Large intestine (tissue), 3 donors: ENCODE measurements at regions not wholly inside any gene's neighbourhood (a gene's known extent, or its start where the extent isn't known, plus 50 kb on each side); places are given as distances from the start of the nearest gene placed in this dataset.

Source experiments
- DNase-seq, 2 donors: peaks; one replicate each; pipeline versions ENCODE4 v3.0.0 to v3.0.0-alpha.2; 2013
- H3K27ac ChIP-seq: one replicate; pipeline ENCODE4 v1.5.1; 2013; ENCODE audit warnings: low read length
- H3K27me3 ChIP-seq: 2 replicates; pipeline ENCODE4 v1.6.1; 2013; ENCODE audit warnings: low read length; ENCODE audit not compliant: control insufficient read depth, insufficient read depth
- H3K36me3 ChIP-seq: 2 replicates; pipeline ENCODE4 v1.6.1; 2013; ENCODE audit warnings: low read length; ENCODE audit not compliant: control insufficient read depth, insufficient read depth
- H3K4me1 ChIP-seq: one replicate; pipeline ENCODE4 v1.6.1; 2013; ENCODE audit warnings: low read length; ENCODE audit not compliant: control insufficient read depth, insufficient read depth
- H3K4me3 ChIP-seq: one replicate; pipeline ENCODE4 v1.5.1; 2013; ENCODE audit warnings: low read length
- H3K9me3 ChIP-seq: one replicate; pipeline ENCODE4 v1.6.1; 2013; ENCODE audit warnings: mild to moderate bottlenecking, low read depth, low read length, moderate library complexity; ENCODE audit not compliant: control insufficient read depth
- WGBS: methylation state at CpG from one replicate; pipeline ENCODE4 v1.1.5; 2013; ENCODE audit warnings: low lambda C conversion rate; ENCODE audit not compliant: insufficient coverage; 5-methylcytosine and 5-hydroxymethylcytosine counted together

GRCh38 chr9:11402621-11403020 lies 789.8 kb upstream of the PTPRD start:
- Histone ChIP-seq H3K36me3 (no peaks in the 10 kb centered on the region), H3K4me3 (no peak overlapping the region), H3K27me3 (no peaks in the 10 kb centered on the region), H3K27ac (no peak overlapping the region), H3K9me3 (no peaks in the 10 kb centered on the region), H3K4me1 (no peaks in the 10 kb centered on the region)
- DNase-seq, result no peak

- H3K27me3 ChIP-seq, result no peaks in the 10 kb centered on the region
- H3K27ac ChIP-seq, result no peak overlapping the region
- no peaks in the 10 kb centered on the region for H3K4me1 ChIP-seq
- no peak for DNase-seq
- peaks cover 9% of the 10 kb centered on the region for H3K9me3 ChIP-seq
- no peaks in the 10 kb centered on the region for H3K36me3 ChIP-seq
- no CpG with 5 or more reads among the region's 4 CpGs for WGBS
- no peak overlapping the region for H3K4me3 ChIP-seq
Measured at GRCh38 chr9:11414241-11414640, 801.4 kb upstream of the PTPRD start.

GRCh38 chr9:11417782-11418181 lies 805.0 kb upstream of the PTPRD start:
- no CpG with 5 or more reads among the region's 2 CpGs for WGBS
- no peak overlapping the region for H3K4me3 ChIP-seq
- H3K4me1 ChIP-seq, result no peaks in the 10 kb centered on the region
- H3K27me3 ChIP-seq, result no peaks in the 10 kb centered on the region
- peaks cover 9% of the 10 kb centered on the region for H3K9me3 ChIP-seq
- no peaks in the 10 kb centered on the region for H3K36me3 ChIP-seq
- DNase-seq, result no peak
- no peak overlapping the region for H3K27ac ChIP-seq

- Histone ChIP-seq H3K4me1 (no peaks in the 10 kb centered on the region), H3K27ac (no peak overlapping the region)
- WGBS, result 100% methylated on average over 1 of the region's 3 CpGs
Measured at GRCh38 chr9:11431490-11431889, 818.7 kb upstream of the PTPRD start.

GRCh38 chr9:11432361-11432760 lies 819.6 kb upstream of the PTPRD start:
- WGBS, result 100% methylated on average over 1 of the region's 1 CpG
- Histone ChIP-seq H3K9me3 (no peaks in the 10 kb centered on the region), H3K27ac (no peak overlapping the region), H3K36me3 (no peaks in the 10 kb centered on the region), H3K4me3 (no peak overlapping the region), H3K4me1 (no peaks in the 10 kb centered on the region), H3K27me3 (no peaks in the 10 kb centered on the region)
- no peak for DNase-seq

More at GRCh38 chr9:11431490-11431889, 818.7 kb upstream of the PTPRD start:
- DNase-seq, result no peak
- Histone ChIP-seq H3K9me3 (no peaks in the 10 kb centered on the region), H3K36me3 (no peaks in the 10 kb centered on the region), H3K4me3 (no peak overlapping the region), H3K27me3 (no peaks in the 10 kb centered on the region)

GRCh38 chr9:11443631-11444030 lies 830.8 kb upstream of the PTPRD start:
- no peak for DNase-seq
- Histone ChIP-seq H3K36me3 (no peaks in the 10 kb centered on the region), H3K4me1 (no peaks in the 10 kb centered on the region), H3K27ac (no peak overlapping the region), H3K27me3 (no peaks in the 10 kb centered on the region), H3K9me3 (no peaks in the 10 kb centered on the region), H3K4me3 (no peak overlapping the region)

GRCh38 chr9:11457825-11458790 lies 845.3 kb upstream of the PTPRD start:
- Histone ChIP-seq H3K4me3 (no peak overlapping the region), H3K27me3 (no peaks in the 10 kb centered on the region), H3K4me1 (no peaks in the 10 kb centered on the region), H3K27ac (no peak overlapping the region), H3K9me3 (no peaks in the 10 kb centered on the region), H3K36me3 (no peaks in the 10 kb centered on the region)
- peak; percentile 2 to 9 for DNase-seq
- WGBS, result 90% methylated on average over 2 of the region's 6 CpGs

- no peak overlapping the region for H3K4me3 ChIP-seq
- no CpG with 5 or more reads among the region's 1 CpG for WGBS
Measured at GRCh38 chr9:11469745-11470144, 856.9 kb upstream of the PTPRD start.

GRCh38 chr9:11471321-11471720 lies 858.5 kb upstream of the PTPRD start:
- no peak overlapping the region for H3K4me3 ChIP-seq
- no peaks in the 10 kb centered on the region for H3K27me3 ChIP-seq
- no CpG with 5 or more reads among the region's 9 CpGs for WGBS
- no peaks in the 10 kb centered on the region for H3K36me3 ChIP-seq
- no peak for DNase-seq
- no peaks in the 10 kb centered on the region for H3K9me3 ChIP-seq
- H3K27ac ChIP-seq, result no peak overlapping the region
- H3K4me1 ChIP-seq, result no peaks in the 10 kb centered on the region

More at GRCh38 chr9:11469745-11470144, 856.9 kb upstream of the PTPRD start:
- H3K4me1 ChIP-seq, result no peaks in the 10 kb centered on the region
- no peaks in the 10 kb centered on the region for H3K27me3 ChIP-seq
- no peak overlapping the region for H3K27ac ChIP-seq
- no peaks in the 10 kb centered on the region for H3K36me3 ChIP-seq
- DNase-seq, result no peak
- no peaks in the 10 kb centered on the region for H3K9me3 ChIP-seq

- DNase-seq, result no peak
- H3K4me1 ChIP-seq, result no peaks in the 10 kb centered on the region
Measured at GRCh38 chr9:11500780-11501179, 888.0 kb upstream of the PTPRD start.

GRCh38 chr9:11506980-11507379 lies 894.2 kb upstream of the PTPRD start:
- DNase-seq, result no peak
- H3K4me1 ChIP-seq, result no peaks in the 10 kb centered on the region
- no peak overlapping the region for H3K27ac ChIP-seq
- WGBS, result 100% methylated on average over 1 of the region's 2 CpGs
- H3K36me3 ChIP-seq, result no peaks in the 10 kb centered on the region
- no peaks in the 10 kb centered on the region for H3K9me3 ChIP-seq
- H3K27me3 ChIP-seq, result no peaks in the 10 kb centered on the region
- no peak overlapping the region for H3K4me3 ChIP-seq

More at GRCh38 chr9:11500780-11501179, 888.0 kb upstream of the PTPRD start:
- Histone ChIP-seq H3K27ac (no peak overlapping the region), H3K27me3 (no peaks in the 10 kb centered on the region), H3K9me3 (no peaks in the 10 kb centered on the region), H3K4me3 (no peak overlapping the region), H3K36me3 (no peaks in the 10 kb centered on the region)
- no CpG with 5 or more reads among the region's 9 CpGs for WGBS
